HEK293T (cell line): ENCODE measurements at regions not wholly inside any gene's neighbourhood (a gene's known extent, or its start where the extent isn't known, plus 50 kb on each side); places are given as distances from the start of the nearest gene placed in this dataset.
"Not testable (repeated sequence)": the region's sequence is repeated elsewhere in the genome, so short reads cannot be mapped to it uniquely, and the experiment has no call there.

Source experiments
- BHLHE40 ChIP-seq: fragments of 450-650 bp; IDR thresholded peaks from 2 replicates; pipeline ENCODE4 v1.6.1; 2016; ENCODE audit warnings: mild to moderate bottlenecking, moderate library complexity, borderline replicate concordance
- CTBP1 ChIP-seq: fragments of 450-650 bp; IDR thresholded peaks from 2 replicates; pipeline ENCODE4 v1.6.1; 2016; ENCODE audit warnings: borderline replicate concordance
- NFRKB ChIP-seq: fragments of 450-650 bp; IDR thresholded peaks from 2 replicates; pipeline ENCODE4 v1.6.1; 2016; ENCODE audit warnings: mild to moderate bottlenecking, moderate library complexity

DNA sequence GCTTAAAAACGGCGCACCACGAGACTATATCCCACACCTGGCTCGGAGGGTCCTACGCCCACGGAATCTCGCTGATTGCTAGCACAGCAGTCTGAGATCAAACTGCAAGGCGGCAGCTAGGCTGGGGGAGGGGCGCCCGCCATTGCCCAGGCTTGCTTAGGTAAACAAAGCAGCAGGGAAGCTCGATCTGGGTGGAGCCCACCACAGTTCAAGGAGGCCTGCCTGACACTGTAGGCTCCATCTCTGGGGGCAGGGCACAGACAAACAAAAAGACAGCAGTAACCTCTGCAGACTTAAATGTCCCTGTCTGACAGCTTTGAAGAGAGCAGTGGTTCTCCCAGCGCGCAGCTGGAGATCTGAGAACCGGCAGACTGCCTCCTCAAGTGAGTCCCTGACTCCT, 675.7 kb downstream of the SLITRK6 start:
- TF ChIP-seq CTBP1, NFRKB, BHLHE40: not testable (repeated sequence)
